Liver (tissue), 3 donors: ENCODE measurements at regions not wholly inside any gene's neighbourhood (a gene's known extent, or its start where the extent isn't known, plus 50 kb on each side); places are given as distances from the start of the nearest gene placed in this dataset.

Experiments used
- CTCF ChIP-seq: fragments of 150-350 bp; IDR thresholded peaks from 2 replicates; pipeline ENCODE4 v1.5.1; 2017; ENCODE audit warnings: improper control_type of control experiment, low read depth, low read length; ENCODE audit not compliant: missing input control
- RAD21 ChIP-seq, 2 donors: IDR thresholded peaks; 2 replicates each; pipeline ENCODE4 v1.6.1; 2016; ENCODE audit warnings: antibody characterized with exemption in 2 of 2, mild to moderate bottlenecking in 2 of 2
- REST ChIP-seq: IDR thresholded peaks from 2 replicates; pipeline ENCODE4 v1.6.1; 2016; ENCODE audit warnings: antibody characterized with exemption, mild to moderate bottlenecking
- TAF1 ChIP-seq: conservative IDR thresholded peaks from 2 replicates; pipeline ENCODE4 v1.6.1; 2016; ENCODE audit warnings: antibody characterized with exemption, mild to moderate bottlenecking
- donor health status: healthy.
- donor health status: healthy.

- no peak for TF ChIP-seq CTCF
- TF ChIP-seq REST, result no peak
- no peak for TF ChIP-seq RAD21 (IDR thresholded peaks at IDR 0.05)
- no peak for TF ChIP-seq TAF1
Measured at GRCh38 chr3:162764808-162765071, 1268.1 kb downstream of the OTOL1 start.
